HG02610 (cell line): ENCODE measurements at regions not wholly inside any gene's neighbourhood (a gene's known extent, or its start where the extent isn't known, plus 50 kb on each side); places are given as distances from the start of the nearest gene placed in this dataset.

Experiments
- ATAC-seq: cut with Tn5 transposase; IDR thresholded peaks from one replicate; pipeline ENCODE4 v1.9.1; 2021; ENCODE audit warnings: mild to moderate bottlenecking, moderate library complexity; ENCODE audit not compliant: unreplicated experiment

GRCh38 chr11:116207019-116207418 is 565.8 kb downstream of the BUD13 start:
- ATAC-seq = no peak

GRCh38 chr11:116202922-116203321 is 569.9 kb downstream of the BUD13 start:
- no peak for ATAC-seq

GRCh38 chr11:116200564-116200963 is 572.2 kb downstream of the BUD13 start:
- ATAC-seq = no peak

- no peak for ATAC-seq
Measured at GRCh38 chr11:116199182-116199581, 573.6 kb downstream of the BUD13 start.

- no peak for ATAC-seq
Measured at GRCh38 chr11:116194156-116194904, 578.5 kb downstream of the BUD13 start.

GRCh38 chr11:116193321-116194131 is 579.3 kb downstream of the BUD13 start:
- ATAC-seq = no peak

- ATAC-seq = no peak
Measured at GRCh38 chr11:116192509-116193210, 580.1 kb downstream of the BUD13 start.

GRCh38 chr11:116190861-116191260 is 581.9 kb downstream of the BUD13 start:
- no peak for ATAC-seq

- no peak for ATAC-seq
Measured at GRCh38 chr11:116189408-116190170, 583.2 kb downstream of the BUD13 start.

GRCh38 chr11:116188350-116188749 is 584.4 kb downstream of the BUD13 start:
- no peak for ATAC-seq

- no peak for ATAC-seq
Measured at GRCh38 chr11:116187026-116187425, 585.8 kb downstream of the BUD13 start.

- ATAC-seq = no peak
Measured at GRCh38 chr11:116185551-116185950, 587.2 kb downstream of the BUD13 start.

- no peak for ATAC-seq
Measured at GRCh38 chr11:116184763-116185162, 588.0 kb downstream of the BUD13 start.

- no peak for ATAC-seq
Measured at GRCh38 chr11:116182356-116182966, 590.3 kb downstream of the BUD13 start.

- no peak for ATAC-seq
Measured at GRCh38 chr11:116180806-116181600, 591.8 kb downstream of the BUD13 start.

GRCh38 chr11:116179401-116179800 is 593.4 kb downstream of the BUD13 start:
- no peak for ATAC-seq

GRCh38 chr11:116177521-116178210 is 595.1 kb downstream of the BUD13 start:
- ATAC-seq = no peak

- ATAC-seq = no peak
Measured at GRCh38 chr11:116176484-116177005, 596.2 kb downstream of the BUD13 start.

GRCh38 chr11:116175707-116176106 is 597.1 kb downstream of the BUD13 start:
- ATAC-seq = no peak
